B cell (primary cell): ENCODE measurements at regions not wholly inside any gene's neighbourhood (a gene's known extent, or its start where the extent isn't known, plus 50 kb on each side); places are given as distances from the start of the nearest gene placed in this dataset.

ENCODE experiments used
- ATAC-seq: fragments of 200-7000 bp; cut with Tn5 transposase; one replicate; pipeline ENCODE4 v1.10.0; 2021; ENCODE audit warnings: low read depth, mild to moderate bottlenecking, moderate number of reproducible peaks, moderate library complexity
- CTCF ChIA-PET: fragments of 350-600 bp; sonication (Branson Sonifier 250); formaldehyde crosslinking; loops from one replicate; lab custom pipeline; 2021; ENCODE audit warnings: antibody characterized with exemption, inconsistent platforms; lab: Charles Lee
- POLR2A ChIA-PET: fragments of 350-600 bp; sonication (Branson Sonifier 250); formaldehyde crosslinking; loops from one replicate; lab custom pipeline; 2021; ENCODE audit warnings: antibody characterized with exemption; lab: Charles Lee
- DNase-seq: peaks from one replicate; pipeline ENCODE4 v3.0.0; 2013
- H2AFZ ChIP-seq: 2 replicates; pipeline ENCODE4 v1.6.1; 2012; ENCODE audit warnings: mild to moderate bottlenecking, low read depth, low read length; ENCODE audit not compliant: insufficient read depth, poor library complexity, severe bottlenecking
- H3K27ac ChIP-seq, 2 donors: 1 replicate in 1 of 2; 2 replicates in 1 of 2; pipeline ENCODE4 v1.5.1; 2012 to 2013; ENCODE audit warnings: low read length in 2 of 2, mild to moderate bottlenecking in 2 of 2, moderate library complexity in 1 of 2
- H3K27me3 ChIP-seq, 4 experiments: fragments of 200-600 bp in 1 of 4; sonication (generic) in 1 of 4; replicated peaks in 1 of 4; 1 replicate in 2 of 4; 2 replicates in 2 of 4; pipeline versions ENCODE4 v1.6.1 to v1.7.0; 2013 to 2016; ENCODE audit warnings: low read length in 3 of 4, mild to moderate bottlenecking in 2 of 4, mixed read lengths in 1 of 4, moderate library complexity in 1 of 4; ENCODE audit not compliant: insufficient read depth in 4 of 4, control insufficient read depth in 3 of 4; ENCODE audit errors: control extremely low read depth in 1 of 4
- H3K36me3 ChIP-seq, 2 experiments: replicated peaks in 1 of 2; 1 replicate in 1 of 2; 2 replicates in 1 of 2; pipeline versions ENCODE4 v1.6.1 to v1.7.1; 2013; ENCODE audit warnings: low read length in 1 of 2; ENCODE audit not compliant: insufficient read depth in 2 of 2, control insufficient read depth in 1 of 2; ENCODE audit errors: control extremely low read depth in 1 of 2, extremely low read depth in 1 of 2
- H3K4me1 ChIP-seq, 2 donors: fragments of 200-600 bp in 1 of 2; sonication (generic) in 1 of 2; 1 replicate in 1 of 2; 2 replicates in 1 of 2; pipeline versions ENCODE4 v1.5.1 to v1.6.1; 2013 to 2017; ENCODE audit warnings: low read length in 2 of 2; ENCODE audit not compliant: control insufficient read depth in 2 of 2, insufficient read depth in 2 of 2
- H3K4me2 ChIP-seq: replicated peaks from 2 replicates; pipeline ENCODE3; 2012; ENCODE audit warnings: mild to moderate bottlenecking, low read depth, low read length; ENCODE audit not compliant: poor library complexity, severe bottlenecking
- H3K4me3 ChIP-seq, 5 experiments: fragments of 200-600 bp in 1 of 5; sonication (generic) in 1 of 5; 1 replicate in 3 of 5; 2 replicates in 2 of 5; pipeline versions ENCODE4 v1.5.1 to v1.7.0; 2011 to 2016; ENCODE audit warnings: low read length in 4 of 5, mild to moderate bottlenecking in 4 of 5, low read depth in 2 of 5, control low read depth in 1 of 5, moderate library complexity in 1 of 5; ENCODE audit not compliant: insufficient read depth in 1 of 5; ENCODE audit errors: control extremely low read depth in 1 of 5, extremely low read depth in 1 of 5
- H3K79me2 ChIP-seq: fragments of 200-600 bp; sonication (generic); one replicate; pipeline ENCODE4 v1.6.0; 2016; ENCODE audit warnings: low read length; ENCODE audit not compliant: control insufficient read depth, insufficient read depth
- H3K9ac ChIP-seq: fragments of 200-600 bp; sonication (generic); 2 replicates; pipeline ENCODE4 v1.6.1; 2017; ENCODE audit warnings: mild to moderate bottlenecking, low read length, moderate library complexity
- H3K9me3 ChIP-seq, 3 donors: one replicate each; pipeline versions ENCODE4 v1.6.1 to v1.7.1; 2013; ENCODE audit warnings: low read length in 2 of 3; ENCODE audit not compliant: control insufficient read depth in 2 of 3, insufficient read depth in 1 of 3; ENCODE audit errors: control extremely low read depth in 1 of 3
- H4K20me1 ChIP-seq: 2 replicates; pipeline ENCODE4 v1.6.0; 2012; ENCODE audit warnings: mild to moderate bottlenecking, low read length; ENCODE audit not compliant: insufficient read depth, control insufficient read depth, poor library complexity, severe bottlenecking
- H3K27ac Mint-ChIP-seq: one replicate; pipeline ENCODE4 v1.8.0; 2021; ENCODE audit warnings: mixed read lengths
- H3K27me3 Mint-ChIP-seq: one replicate; pipeline ENCODE4 v1.8.0; 2021; ENCODE audit warnings: mixed read lengths
- H3K4me1 Mint-ChIP-seq: one replicate; pipeline ENCODE4 v1.8.0; 2021; ENCODE audit warnings: mixed read lengths
- H3K4me3 Mint-ChIP-seq: one replicate; pipeline ENCODE4 v1.8.0; 2021; ENCODE audit warnings: mixed read lengths
- H3K9me3 Mint-ChIP-seq: one replicate; pipeline ENCODE4 v1.8.0; 2022; ENCODE audit warnings: mixed read lengths; ENCODE audit not compliant: insufficient read depth
- EZH2 ChIP-seq: IDR thresholded peaks from 2 replicates; pipeline ENCODE4 v1.6.1; 2012; ENCODE audit warnings: borderline replicate concordance, low read depth, mild to moderate bottlenecking, moderate library complexity, low read length; ENCODE audit not compliant: insufficient read depth, poor library complexity, severe bottlenecking
- WGBS: methylation state at CpG from one replicate; pipeline ENCODE4 v1.1.5; 2013; ENCODE audit warnings: missing lambda C conversion rate; ENCODE audit not compliant: insufficient coverage; 5-methylcytosine and 5-hydroxymethylcytosine counted together
- intact Hi-C: fragments of 100-400 bp; cut with micrococcal nuclease; formaldehyde crosslinking; loops from one replicate; pipeline ENCODE4 v1.10.0; 2022
- TF ChIP-seq, protein P1 (sequence below): fragments of 200-600 bp; IDR thresholded peaks from one replicate; pipeline ENCODE4 v1.8.0; 2022; ENCODE audit warnings: antibody characterized with exemption, mild to moderate bottlenecking

DNA sequence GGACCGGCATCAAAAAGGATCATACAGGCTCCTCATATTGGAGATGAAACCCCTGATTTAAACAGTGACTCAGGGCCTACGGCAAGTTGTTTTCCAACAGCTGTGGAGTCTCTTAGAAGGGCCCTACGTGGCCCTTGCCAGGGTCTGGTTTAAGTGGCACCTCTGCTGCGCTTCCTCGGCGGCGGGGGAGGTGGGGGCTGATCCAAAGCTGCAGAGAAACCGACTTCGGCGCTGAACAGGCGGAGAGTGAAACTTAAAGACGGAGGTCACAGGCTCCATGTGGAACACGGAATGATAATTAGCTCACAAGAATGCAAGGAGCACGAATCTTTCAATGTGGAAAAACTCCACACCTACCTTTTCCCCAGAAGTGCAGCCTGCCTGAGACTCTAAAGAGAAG, 477.9 kb downstream of the TCERG1L start:
- Histone ChIP-seq H3K4me3 (no peak overlapping the region), H2AFZ (no peak overlapping the region), H4K20me1 (no peaks in the 10 kb centered on the region), H3K9ac (no peak overlapping the region), H3K4me1 (no peaks in the 10 kb centered on the region), H3K27ac (no peak overlapping the region), H3K9me3 (peaks cover 0 to 31% (median 0%) of the 10 kb centered on the region in 3 donors), H3K27me3 (no peaks in the 10 kb centered on the region), H3K4me2 (no peak overlapping the region), H3K79me2 (no peaks in the 10 kb centered on the region), H3K36me3 (no peaks in the 10 kb centered on the region)
- H3K4me3 Mint-ChIP-seq = no peak overlapping the region
- DNase-seq (no peak), ATAC-seq (no peak)
- H3K9me3 Mint-ChIP-seq = no peaks in the 10 kb centered on the region
- ChIA-PET CTCF (no interaction called here), POLR2A (no interaction called here)
- TF ChIP-seq, protein P1, sequence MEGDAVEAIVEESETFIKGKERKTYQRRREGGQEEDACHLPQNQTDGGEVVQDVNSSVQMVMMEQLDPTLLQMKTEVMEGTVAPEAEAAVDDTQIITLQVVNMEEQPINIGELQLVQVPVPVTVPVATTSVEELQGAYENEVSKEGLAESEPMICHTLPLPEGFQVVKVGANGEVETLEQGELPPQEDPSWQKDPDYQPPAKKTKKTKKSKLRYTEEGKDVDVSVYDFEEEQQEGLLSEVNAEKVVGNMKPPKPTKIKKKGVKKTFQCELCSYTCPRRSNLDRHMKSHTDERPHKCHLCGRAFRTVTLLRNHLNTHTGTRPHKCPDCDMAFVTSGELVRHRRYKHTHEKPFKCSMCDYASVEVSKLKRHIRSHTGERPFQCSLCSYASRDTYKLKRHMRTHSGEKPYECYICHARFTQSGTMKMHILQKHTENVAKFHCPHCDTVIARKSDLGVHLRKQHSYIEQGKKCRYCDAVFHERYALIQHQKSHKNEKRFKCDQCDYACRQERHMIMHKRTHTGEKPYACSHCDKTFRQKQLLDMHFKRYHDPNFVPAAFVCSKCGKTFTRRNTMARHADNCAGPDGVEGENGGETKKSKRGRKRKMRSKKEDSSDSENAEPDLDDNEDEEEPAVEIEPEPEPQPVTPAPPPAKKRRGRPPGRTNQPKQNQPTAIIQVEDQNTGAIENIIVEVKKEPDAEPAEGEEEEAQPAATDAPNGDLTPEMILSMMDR = no peak
- TF ChIP-seq EZH2 = no peak
- H3K27me3 Mint-ChIP-seq = no peaks in the 10 kb centered on the region
- no peak overlapping the region for H3K27ac Mint-ChIP-seq
- 85% methylated on average over 14 of the region's 14 CpGs for WGBS
- H3K4me1 Mint-ChIP-seq = no peaks in the 10 kb centered on the region
- intact Hi-C loops = no loop called here

DNA sequence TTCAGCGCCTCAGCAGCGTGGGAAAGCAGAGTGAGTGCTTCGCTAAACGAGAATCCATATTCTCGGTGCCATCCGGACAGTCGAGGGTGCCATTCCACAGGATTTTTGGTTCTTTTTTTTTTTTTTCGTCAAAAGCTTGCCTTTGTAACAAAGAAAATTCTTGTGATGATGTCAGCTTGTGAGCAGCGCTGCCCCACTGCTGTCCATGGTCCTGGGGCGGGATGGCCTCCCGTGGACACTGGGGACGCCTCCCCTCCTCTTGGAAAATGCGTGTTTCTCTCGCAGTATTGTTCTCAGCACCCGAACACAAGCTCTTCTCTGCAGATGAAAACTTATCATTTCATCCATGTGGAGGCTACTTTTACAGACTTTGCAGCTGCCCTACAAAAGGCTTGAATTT, 477.4 kb downstream of the TCERG1L start:
- H3K4me2 ChIP-seq = no peak overlapping the region
- Mint-ChIP-seq H3K27me3 (no peaks in the 10 kb centered on the region), H3K9me3 (no peaks in the 10 kb centered on the region), H3K4me1 (no peaks in the 10 kb centered on the region), H3K4me3 (no peak overlapping the region), H3K27ac (no peak overlapping the region)
- H3K79me2 ChIP-seq = no peaks in the 10 kb centered on the region
- H2AFZ ChIP-seq = no peak overlapping the region
- H3K4me3 ChIP-seq = no peak overlapping the region
- H3K27me3 ChIP-seq = no peaks in the 10 kb centered on the region
- WGBS = 82% methylated on average over 13 of the region's 15 CpGs
- H3K36me3 ChIP-seq = no peaks in the 10 kb centered on the region
- DNase-seq (no peak), ATAC-seq (no peak)
- POLR2A ChIA-PET = no interaction called here
- no peaks in the 10 kb centered on the region for H3K4me1 ChIP-seq
- no peaks in the 10 kb centered on the region for H4K20me1 ChIP-seq
- TF ChIP-seq EZH2 = no peak
- TF ChIP-seq, protein P1 = no peak
- CTCF ChIA-PET = no interaction called here
- H3K27ac ChIP-seq = no peak overlapping the region
- intact Hi-C loops = no loop called here
- H3K9me3 ChIP-seq = peaks cover 0 to 31% (median 0%) of the 10 kb centered on the region in 3 donors
- H3K9ac ChIP-seq = no peak overlapping the region
